GM19324 (cell line): ENCODE measurements at regions not wholly inside any gene's neighbourhood (a gene's known extent, or its start where the extent isn't known, plus 50 kb on each side); places are given as distances from the start of the nearest gene placed in this dataset.

Experiments
- ATAC-seq: cut with Tn5 transposase; IDR thresholded peaks from one replicate; pipeline ENCODE4 v1.9.1; 2021; ENCODE audit warnings: mild to moderate bottlenecking, moderate library complexity; ENCODE audit not compliant: unreplicated experiment, low FRiP score

GRCh38 chr1:232267837-232268598, 361.9 kb downstream of the SIPA1L2 start:
- ATAC-seq: no peak

- ATAC-seq: no peak
Measured at GRCh38 chr1:232267092-232267836, 362.7 kb downstream of the SIPA1L2 start.

GRCh38 chr1:232263452-232263851, 366.5 kb downstream of the SIPA1L2 start:
- no peak for ATAC-seq

- ATAC-seq: no peak
Measured at GRCh38 chr1:232262991-232263390, 366.9 kb downstream of the SIPA1L2 start.

GRCh38 chr1:232260861-232261260, 369.1 kb downstream of the SIPA1L2 start:
- ATAC-seq: no peak

GRCh38 chr1:232260045-232260444, 369.9 kb downstream of the SIPA1L2 start:
- ATAC-seq: no peak

- no peak for ATAC-seq
Measured at GRCh38 chr1:232259333-232259732, 370.6 kb downstream of the SIPA1L2 start.

GRCh38 chr1:232252546-232253118, 377.3 kb downstream of the SIPA1L2 start:
- ATAC-seq: no peak

- ATAC-seq: no peak
Measured at GRCh38 chr1:232250838-232251237, 379.1 kb downstream of the SIPA1L2 start.

GRCh38 chr1:232249861-232250777, 379.8 kb downstream of the SIPA1L2 start:
- ATAC-seq: no peak

- ATAC-seq: no peak
Measured at GRCh38 chr1:232249339-232249738, 380.6 kb downstream of the SIPA1L2 start.

GRCh38 chr1:232248276-232248820, 381.6 kb downstream of the SIPA1L2 start:
- no peak for ATAC-seq

- ATAC-seq: no peak
Measured at GRCh38 chr1:232247669-232248068, 382.3 kb downstream of the SIPA1L2 start.

- no peak for ATAC-seq
Measured at GRCh38 chr1:232244426-232244825, 385.5 kb downstream of the SIPA1L2 start.

GRCh38 chr1:232239998-232240397, 389.9 kb downstream of the SIPA1L2 start:
- no peak for ATAC-seq

- ATAC-seq: no peak
Measured at GRCh38 chr1:232239522-232239921, 390.4 kb downstream of the SIPA1L2 start.

- no peak for ATAC-seq
Measured at GRCh38 chr1:232238009-232238408, 391.9 kb downstream of the SIPA1L2 start.

- no peak for ATAC-seq
Measured at GRCh38 chr1:232227306-232227705, 402.6 kb downstream of the SIPA1L2 start.

GRCh38 chr1:232226197-232226712, 403.7 kb downstream of the SIPA1L2 start:
- ATAC-seq: no peak
